Activated CD4-positive, alpha-beta T cell treated with anti-CD3 and anti-CD28 coated beads, Interleukin-2, Interleukin-4, amounts not matched to agents 100 ng/mL and 50 ng/mL, durations not matched to agents 16 hours and 8 hours (primary cell): ENCODE measurements at regions not wholly inside any gene's neighbourhood (a gene's known extent, or its start where the extent isn't known, plus 50 kb on each side); places are given as distances from the start of the nearest gene placed in this dataset.

Experiments used
- DNase-seq: peaks from one replicate; pipeline ENCODE4 v3.0.0-alpha.2; 2020; ENCODE audit warnings: low spot score

DNA sequence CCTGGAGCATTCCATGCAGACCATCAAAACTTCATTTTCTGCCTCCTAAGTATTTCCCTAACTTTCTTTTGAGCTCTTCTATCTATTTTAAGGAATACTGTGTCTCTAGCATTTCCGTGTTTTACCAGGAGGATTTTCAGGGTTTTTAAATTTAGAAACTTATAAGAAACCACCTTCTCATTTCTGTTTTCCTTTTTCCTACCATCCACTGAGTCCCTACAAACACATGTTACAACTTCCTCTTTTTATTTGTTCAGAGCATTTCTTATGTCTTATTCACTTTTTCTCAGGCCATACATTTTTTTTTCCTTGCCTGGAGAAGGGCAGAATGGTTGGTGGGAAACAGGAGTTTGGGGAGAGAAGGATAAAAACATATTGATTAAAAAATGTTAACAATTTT, 130.0 kb upstream of the BMP5 start:
- DNase-seq: no peak

- DNase-seq: no peak
These were observed 129.0 kb upstream of the BMP5 start for GRCh38 chr6:56004426-56004825.

DNA sequence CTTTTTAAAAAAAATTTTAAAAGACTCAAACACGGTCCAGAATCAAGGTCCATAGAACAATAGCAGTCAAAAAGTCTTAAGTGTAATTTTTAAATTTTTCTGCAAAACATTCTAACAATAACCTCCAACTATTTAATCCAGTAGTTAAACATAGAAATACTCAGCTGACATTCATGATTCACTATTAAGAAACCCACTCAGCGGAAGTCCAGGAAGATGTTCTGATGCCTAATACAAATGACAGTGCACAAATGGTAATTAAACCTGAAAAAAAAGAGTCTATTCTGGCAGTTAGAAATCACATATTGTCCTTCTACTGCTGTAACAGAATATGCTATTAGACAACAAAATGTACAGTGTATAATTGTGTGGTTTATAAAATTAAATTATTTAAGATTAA, 128.2 kb upstream of the BMP5 start:
- no peak for DNase-seq

GRCh38 chr6:56002336-56002735, 126.9 kb upstream of the BMP5 start:
- no peak for DNase-seq

DNA sequence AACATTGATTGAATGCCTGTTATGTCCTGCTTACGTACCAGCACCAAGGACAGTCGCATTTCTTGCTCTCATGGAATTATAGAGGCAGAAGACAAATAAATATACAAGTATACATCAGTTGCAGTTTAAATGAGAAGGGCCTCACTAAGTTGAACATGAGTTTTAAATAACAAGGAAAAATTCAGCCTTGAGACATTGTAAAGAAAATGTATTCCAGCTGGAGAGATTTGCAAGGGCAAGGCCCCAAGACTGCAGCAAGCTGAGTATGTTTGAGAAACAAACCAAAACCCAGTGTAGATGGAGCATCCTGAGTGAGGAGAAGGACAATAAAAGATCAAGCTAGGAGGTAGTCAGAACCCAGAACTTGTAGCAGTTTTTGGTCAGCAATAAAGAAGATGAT, 123.2 kb upstream of the BMP5 start:
- DNase-seq: no peak

DNA sequence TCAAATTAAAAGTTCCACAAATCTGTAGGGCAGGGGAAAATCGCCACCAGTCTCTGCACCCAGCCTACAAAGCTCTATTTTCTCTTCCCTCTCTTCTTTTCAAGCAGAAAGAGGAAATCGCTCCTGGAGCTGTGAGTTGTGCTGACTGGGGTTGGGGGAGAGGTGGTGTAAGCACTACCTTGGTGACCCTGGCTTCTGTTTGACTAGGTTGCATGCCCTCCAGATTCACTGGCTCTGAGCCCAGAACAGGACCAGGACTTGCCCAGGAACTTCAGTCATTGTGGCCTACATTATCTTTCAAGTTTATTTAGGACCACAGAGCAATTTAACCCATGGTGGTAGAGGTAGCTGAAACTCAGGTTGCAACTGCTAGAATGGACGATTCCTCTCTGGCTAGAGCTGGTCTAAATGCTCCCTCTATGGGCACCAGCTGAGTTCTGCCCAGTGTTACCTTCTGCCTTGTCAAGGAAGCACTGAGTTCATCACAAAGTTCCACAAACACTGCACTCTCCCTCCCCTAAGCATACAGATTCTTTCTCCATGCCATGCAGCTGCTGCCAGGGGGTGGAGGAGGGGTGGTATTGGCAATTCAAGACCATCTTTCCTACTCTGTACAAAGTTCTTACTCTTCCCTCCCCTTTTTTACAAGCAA, 122.0 kb upstream of the BMP5 start:
- no peak for DNase-seq

DNA sequence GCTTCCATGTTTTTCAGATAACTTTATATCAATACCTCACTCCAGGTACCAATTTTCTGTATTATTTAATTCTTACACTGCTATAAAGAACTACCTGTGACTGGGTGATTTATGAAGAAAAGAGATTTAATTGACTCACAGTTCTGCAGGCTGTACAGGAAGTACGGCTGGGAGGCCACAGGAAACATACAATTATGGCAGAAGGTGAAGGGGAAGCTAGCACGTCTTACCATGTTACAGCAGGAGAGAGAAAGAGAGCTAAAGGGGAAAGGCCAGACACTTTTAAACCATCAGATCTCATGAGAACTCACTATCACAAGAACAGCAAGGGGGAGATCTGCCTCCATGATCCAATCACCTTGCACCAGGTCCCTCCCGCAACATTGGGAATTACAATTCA, 119.1 kb upstream of the BMP5 start:
- no peak for DNase-seq

DNA sequence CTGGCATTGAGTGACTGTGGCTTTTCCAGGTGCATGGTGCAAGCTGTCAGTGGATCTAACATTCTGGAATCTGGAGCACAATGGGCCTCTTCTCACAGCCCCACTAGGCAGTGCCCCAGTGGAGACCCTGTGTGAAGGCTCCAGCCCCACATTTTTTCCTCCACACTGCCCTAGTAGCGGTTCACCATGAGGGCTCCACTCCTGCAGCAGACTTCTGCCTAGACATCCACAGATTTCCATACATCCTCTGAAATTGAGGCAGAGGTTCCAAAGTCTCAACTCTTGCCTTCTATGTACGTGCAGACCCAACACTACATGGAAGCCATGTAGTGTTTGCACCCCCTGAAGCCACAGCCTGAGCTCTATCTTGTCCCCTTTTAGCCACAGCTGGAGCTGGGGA, 118.0 kb upstream of the BMP5 start:
- DNase-seq: no peak

DNA sequence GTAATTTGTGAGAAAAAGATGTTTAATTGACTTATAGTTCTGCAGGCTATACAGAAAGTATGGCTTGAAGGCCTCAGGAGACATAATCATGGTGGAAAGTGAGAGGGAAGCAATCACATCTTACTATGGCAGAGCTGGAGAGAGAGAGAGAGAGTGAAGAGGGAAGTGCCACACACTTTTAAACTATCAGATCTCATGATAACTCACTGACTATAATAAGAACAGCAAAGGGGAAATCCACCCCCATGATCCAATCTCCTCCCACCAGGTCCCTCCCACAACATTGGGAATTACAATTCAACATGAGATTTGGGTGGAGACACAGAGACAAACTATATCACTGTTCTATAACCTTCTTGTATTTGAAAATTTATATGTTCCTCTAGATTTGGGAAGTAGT, 117.2 kb upstream of the BMP5 start:
- DNase-seq: no peak

DNA sequence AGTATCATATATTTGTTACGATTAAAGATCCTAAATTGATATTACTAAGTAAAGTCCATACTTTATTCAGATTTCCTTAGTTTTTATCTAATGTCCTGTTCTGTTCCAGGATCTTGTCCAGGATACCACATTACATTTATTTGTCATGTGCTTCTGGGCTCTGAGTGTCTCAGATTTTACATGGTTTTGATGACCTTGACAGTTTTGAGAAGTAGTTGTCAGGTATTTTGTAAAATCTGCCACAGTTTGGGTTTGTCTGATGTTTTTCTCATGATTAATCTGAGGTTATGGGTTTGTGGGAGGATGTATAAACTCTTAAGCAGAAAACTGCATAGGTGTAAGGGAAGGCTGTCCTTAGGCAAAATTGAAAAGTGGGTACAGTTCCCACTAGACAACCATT, 109.9 kb upstream of the BMP5 start:
- DNase-seq: no peak

DNA sequence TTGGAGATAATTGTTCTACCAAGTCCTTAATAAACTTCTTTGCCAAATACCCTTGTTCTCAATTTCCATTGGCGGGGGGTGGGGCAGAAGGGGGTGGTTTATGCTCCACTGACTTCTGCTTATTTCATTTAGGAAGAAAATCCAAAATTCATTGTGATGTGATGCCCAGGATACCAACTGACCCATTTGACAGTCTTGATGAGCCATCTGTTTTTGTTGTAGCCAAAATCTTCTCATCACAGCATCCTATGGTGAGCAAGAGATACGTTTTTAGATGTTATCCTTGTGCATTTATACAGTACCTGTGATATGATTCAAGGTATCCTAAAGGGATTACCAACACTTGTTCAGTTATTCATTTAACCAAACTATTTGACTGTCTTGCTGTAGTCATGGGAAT, 108.5 kb upstream of the BMP5 start:
- DNase-seq: no peak

- no peak for DNase-seq
These were observed 106.3 kb upstream of the BMP5 start for GRCh38 chr6:55981660-55982059.

DNA sequence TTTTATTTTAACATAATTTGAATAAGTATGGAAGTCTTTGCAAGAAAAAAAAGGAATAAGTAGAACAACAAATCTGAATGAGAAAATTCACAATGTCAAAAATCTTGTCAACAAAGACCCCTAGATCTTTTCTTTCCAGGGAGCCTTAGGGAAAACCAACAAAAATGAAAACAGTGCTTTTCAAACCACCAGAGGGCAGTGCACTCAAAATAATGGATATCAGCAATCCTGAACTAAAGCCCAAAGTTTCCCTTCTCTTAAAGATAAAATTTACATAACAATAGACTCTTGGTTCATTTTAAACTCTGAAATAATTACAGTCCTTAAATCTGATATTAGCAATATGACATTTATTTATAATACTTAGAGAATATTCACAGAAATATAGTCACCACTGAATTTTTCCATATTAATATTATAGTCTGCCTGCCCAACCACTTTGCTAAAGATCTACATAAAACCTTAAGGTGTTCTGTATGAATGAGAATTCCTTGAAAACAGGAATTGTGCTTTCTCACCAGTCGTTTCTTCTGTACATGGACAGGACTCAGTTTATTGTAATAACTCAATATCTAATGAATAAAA, 105.3 kb upstream of the BMP5 start:
- peak; percentile 19 for DNase-seq

DNA sequence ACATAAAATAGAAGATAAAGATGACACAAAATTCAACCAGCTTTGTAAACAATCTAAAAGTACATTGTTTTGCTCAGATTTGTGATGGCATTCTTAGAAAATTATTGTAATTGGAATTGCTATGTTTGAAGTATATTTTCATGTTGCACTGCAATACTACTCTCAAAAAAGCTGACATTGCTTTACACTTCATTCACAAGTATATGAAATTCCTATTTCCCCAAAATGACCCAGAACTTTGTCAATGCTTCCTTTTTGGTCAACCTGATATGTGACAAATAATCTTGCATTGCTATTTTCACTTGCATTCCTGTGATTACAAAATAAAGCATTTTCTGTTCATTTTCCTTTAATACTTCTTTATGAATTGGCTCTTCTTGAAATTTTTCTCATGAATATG, 104.1 kb upstream of the BMP5 start:
- no peak for DNase-seq

DNA sequence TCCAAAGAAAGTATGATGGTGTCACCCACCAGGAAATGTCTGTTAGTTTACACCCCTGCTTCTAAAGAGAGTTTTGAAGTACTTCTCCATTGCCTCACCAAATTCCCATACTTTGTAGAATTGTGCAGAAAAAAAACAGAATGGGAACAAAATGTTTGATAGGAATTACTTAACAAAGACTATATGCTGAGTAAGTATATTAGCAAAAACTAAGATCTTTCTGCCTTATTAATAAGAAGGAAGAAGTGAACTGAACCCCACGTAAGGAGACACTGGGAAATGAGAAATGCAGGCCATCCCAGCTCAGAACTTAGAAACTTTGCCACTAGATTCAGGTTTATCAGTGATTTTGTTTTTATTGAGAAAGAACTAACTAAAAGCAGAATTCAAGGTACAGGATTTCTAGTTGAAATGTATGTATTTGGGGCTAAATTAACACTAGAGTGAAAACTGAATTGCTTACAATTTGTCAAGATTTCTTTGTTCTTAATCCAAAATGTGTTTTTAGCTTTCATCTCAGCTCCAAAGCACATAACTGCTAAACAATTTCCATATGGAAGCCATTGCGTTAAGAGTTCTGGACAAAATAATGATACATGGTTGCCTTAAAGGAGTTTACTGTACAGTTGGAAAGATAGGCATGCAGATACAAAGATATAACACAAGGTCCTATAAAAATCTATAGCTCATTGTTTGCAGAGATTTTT, 102.7 kb upstream of the BMP5 start:
- DNase-seq: no peak

GRCh38 chr6:55974688-55975087, 99.3 kb upstream of the BMP5 start:
- no peak for DNase-seq

DNA sequence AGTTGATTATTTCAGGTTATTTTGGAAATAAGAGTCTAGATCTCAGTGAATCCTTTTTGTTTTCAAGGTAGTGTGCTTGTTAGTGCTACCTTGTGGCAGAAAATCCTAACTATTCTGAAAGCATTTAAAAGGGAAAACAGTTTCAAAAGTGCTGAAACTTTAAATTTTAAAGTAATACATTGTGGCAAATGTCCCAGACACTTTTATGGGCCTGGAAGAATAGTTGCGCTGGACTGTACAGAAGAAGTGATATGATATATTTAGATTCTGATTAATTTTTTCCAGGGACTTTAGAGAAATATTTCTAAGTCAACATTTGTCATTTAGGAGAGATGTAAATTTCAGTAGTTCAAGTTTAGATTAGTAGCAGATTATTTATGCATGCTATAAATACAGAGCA, 96.7 kb upstream of the BMP5 start:
- DNase-seq: no peak

DNA sequence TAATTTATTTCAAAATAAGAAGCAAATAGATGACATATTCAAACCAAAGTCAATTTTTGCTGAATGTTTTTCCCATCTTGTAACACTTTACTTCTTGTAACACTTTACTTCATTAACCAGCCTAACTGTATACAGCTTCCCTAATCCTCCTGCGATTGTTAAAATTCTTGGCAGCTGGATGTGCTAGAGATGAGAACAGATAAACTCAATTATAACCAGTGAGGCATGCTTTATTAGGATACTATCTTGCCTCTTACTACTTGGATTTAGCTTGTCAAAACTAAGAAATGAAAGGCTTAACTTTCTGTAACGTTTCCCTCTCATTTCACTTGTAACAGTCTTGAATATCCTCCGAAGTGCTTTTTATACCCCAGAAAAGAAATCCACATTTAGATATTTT, 94.1 kb upstream of the BMP5 start:
- DNase-seq: no peak

DNA sequence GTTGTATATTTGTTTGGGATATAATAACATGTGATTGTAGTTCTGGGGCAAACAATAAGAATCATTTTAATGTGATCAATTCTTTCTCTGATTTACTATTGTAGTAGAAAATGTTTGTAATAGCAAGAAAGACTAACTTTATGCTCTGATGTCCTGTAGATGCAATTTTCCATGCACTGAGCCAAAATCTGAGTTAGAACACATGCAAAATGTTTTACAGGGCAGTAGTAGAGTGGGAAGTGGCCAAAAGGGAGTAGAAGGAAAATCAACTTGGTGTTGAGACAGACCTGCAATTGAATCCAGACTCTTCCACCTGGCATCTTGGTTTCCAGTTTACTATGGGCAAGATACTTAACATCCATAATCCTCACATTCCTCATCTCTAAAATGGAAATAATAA, 93.5 kb upstream of the BMP5 start:
- DNase-seq: no peak

GRCh38 chr6:55964136-55964535, 88.7 kb upstream of the BMP5 start:
- DNase-seq: no peak

- no peak for DNase-seq
These were observed 87.9 kb upstream of the BMP5 start for GRCh38 chr6:55963301-55963700.

GRCh38 chr6:55960344-55960743, 85.0 kb upstream of the BMP5 start:
- DNase-seq: no peak

DNA sequence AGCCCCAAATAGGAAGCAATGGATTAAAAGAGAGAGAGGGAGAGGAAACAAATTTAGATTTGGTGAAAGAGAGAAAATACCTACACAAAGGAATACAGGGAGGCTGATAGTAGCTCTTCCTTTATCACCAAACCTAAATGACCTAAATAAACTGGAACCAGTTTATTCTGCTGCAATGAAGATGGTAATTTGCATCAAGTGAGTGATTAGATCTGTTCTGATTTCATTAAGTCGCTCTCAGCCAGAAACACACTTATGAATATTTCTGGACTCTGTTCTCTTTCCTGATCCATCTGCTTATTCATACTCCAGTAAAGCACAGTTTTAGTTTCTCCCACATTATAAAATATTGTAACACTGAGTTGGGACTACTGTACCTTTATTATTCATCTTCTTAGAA, 83.4 kb upstream of the BMP5 start:
- DNase-seq: no peak

GRCh38 chr6:55957961-55958422, 82.6 kb upstream of the BMP5 start:
- no peak for DNase-seq
